HCT116 (cell line): ENCODE measurements at regions not wholly inside any gene's neighbourhood (a gene's known extent, or its start where the extent isn't known, plus 50 kb on each side); places are given as distances from the start of the nearest gene placed in this dataset.

Experiments
- ATAC-seq: fragments of 200-7000 bp; cut with Tn5 transposase; 2 replicates; pipeline ENCODE4 v1.9.1; 2020; ENCODE audit warnings: mild to moderate bottlenecking, moderate library complexity
- BruUV-seq: library from RNA; stranded (reverse); fragments of 400-500 nt; replicated peaks from 2 replicates; lab custom pipeline; 2021; lab: Mats Ljungman, UMichigan
- CTCF ChIA-PET: fragments of 300-600 bp; sonication (Branson Sonifier 250); formaldehyde crosslinking; loops from one replicate; lab custom pipeline; 2021; ENCODE audit warnings: antibody characterized with exemption; lab: Charles Lee
- POLR2A ChIA-PET: fragments of 300-600, 350-600 bp; sonication (Branson Sonifier 250); formaldehyde crosslinking; loops from one replicate; lab custom pipeline; 2021; ENCODE audit warnings: antibody characterized with exemption; lab: Charles Lee
- RAD21 ChIA-PET, 2 experiments: fragments of 300-600 bp; sonication (Branson Sonifier 250); formaldehyde crosslinking; loops; one replicate each; lab custom pipeline; 2023; ENCODE audit warnings: low total read pairs in 2 of 2; ENCODE audit not compliant: uncharacterized antibody in 2 of 2, unreplicated experiment in 2 of 2, low non-redundant PET in 1 of 2; lab: Charles Lee
- DNase-seq: peaks from one replicate; pipeline ENCODE4 v3.0.0-alpha.2; 2010; ENCODE audit warnings: low read depth, low spot score
- H2AFZ ChIP-seq: fragments of 200-600 bp; shearing (Covaris generic), sonication (generic); 2 replicates; pipeline ENCODE4 v1.6.1; 2017; ENCODE audit warnings: low read depth, mixed run types, mixed read lengths, antibody characterized with exemption, low read length; ENCODE audit not compliant: poor library complexity, severe bottlenecking
- H3K27ac ChIP-seq: 2 replicates; pipeline ENCODE4 v1.5.1; 2012; ENCODE audit warnings: low read depth, low read length
- H3K27me3 ChIP-seq: fragments of 200-600 bp; sonication (generic); 2 replicates; pipeline ENCODE4 v1.6.1; 2016; ENCODE audit warnings: mixed run types, low read length, mixed read lengths; ENCODE audit not compliant: insufficient read depth
- H3K36me3 ChIP-seq, 2 experiments: fragments of 200-500 bp in 1 of 2; fragments of 200-600 bp in 1 of 2; sonication (Bioruptor generic) in 1 of 2; sonication (generic) in 1 of 2; 2 replicates each; pipeline versions ENCODE4 v1.5.1 to v1.6.1; 2014 to 2016; ENCODE audit warnings: low read length in 2 of 2, inconsistent platforms in 1 of 2, mixed read lengths in 1 of 2, mixed run types in 1 of 2; ENCODE audit not compliant: insufficient read depth in 2 of 2, control insufficient read depth in 1 of 2
- H3K4me1 ChIP-seq, 2 experiments: fragments of 200-600 bp in 1 of 2; sonication (generic) in 1 of 2; 2 replicates each; pipeline versions ENCODE4 v1.5.1 to v1.6.1; 2012 to 2017; ENCODE audit warnings: low read length in 2 of 2, inconsistent platforms in 1 of 2, mild to moderate bottlenecking in 1 of 2, mixed read lengths in 1 of 2, mixed run types in 1 of 2, moderate library complexity in 1 of 2; ENCODE audit not compliant: insufficient read depth in 2 of 2, control insufficient read depth in 1 of 2
- H3K4me2 ChIP-seq: fragments of 200-600 bp; sonication (generic); 2 replicates; pipeline ENCODE4 v1.6.1; 2017; ENCODE audit warnings: mixed run types, low read length, mixed read lengths
- H3K4me3 ChIP-seq, 2 experiments: fragments of 200-600 bp in 1 of 2; sonication (generic) in 1 of 2; replicated peaks in 1 of 2; 2 replicates each; pipeline ENCODE4 v1.5.1; 2011 to 2016; ENCODE audit warnings: low read length in 2 of 2, control low read depth in 1 of 2, low read depth in 1 of 2, mild to moderate bottlenecking in 1 of 2, mixed read lengths in 1 of 2, mixed run types in 1 of 2
- H3K79me2 ChIP-seq: fragments of 200-600 bp; sonication (generic); 2 replicates; pipeline ENCODE4 v1.6.1; 2017; ENCODE audit warnings: mild to moderate bottlenecking, mixed run types, low read length, moderate library complexity, mixed read lengths; ENCODE audit not compliant: insufficient read depth
- H3K9ac ChIP-seq: fragments of 200-600 bp; sonication (generic); 2 replicates; pipeline ENCODE4 v1.6.1; 2016; ENCODE audit warnings: low read length, mixed read lengths
- H3K9me2 ChIP-seq: fragments of 200-600 bp; sonication (generic), shearing (Covaris generic); 2 replicates; pipeline ENCODE4 v1.6.1; 2017; ENCODE audit warnings: mixed run types, mild to moderate bottlenecking, moderate library complexity; ENCODE audit not compliant: insufficient read depth
- H3K9me3 ChIP-seq, 2 experiments: fragments of 200-500 bp in 1 of 2; fragments of 200-600 bp in 1 of 2; sonication (Bioruptor generic) in 1 of 2; sonication (generic) in 1 of 2; 2 replicates each; pipeline ENCODE4 v1.6.1; 2014 to 2017; ENCODE audit warnings: low read length in 2 of 2, mixed read lengths in 2 of 2, inconsistent platforms in 1 of 2, low read depth in 1 of 2, mild to moderate bottlenecking in 1 of 2, mixed run types in 1 of 2, moderate library complexity in 1 of 2; ENCODE audit not compliant: control insufficient read depth in 1 of 2, insufficient read depth in 1 of 2
- H4K20me1 ChIP-seq: fragments of 200-600 bp; sonication (generic), shearing (Covaris generic); 2 replicates; pipeline ENCODE4 v1.6.1; 2017; ENCODE audit warnings: mixed run types, mild to moderate bottlenecking, moderate library complexity; ENCODE audit not compliant: insufficient read depth
- ATF3 ChIP-seq: IDR thresholded peaks from 2 replicates; pipeline ENCODE4 v1.6.1; 2012
- CBX3 ChIP-seq: IDR thresholded peaks from 2 replicates; pipeline ENCODE4 v1.6.1; 2012; ENCODE audit warnings: low read depth
- CTCF ChIP-seq, 3 experiments: fragments of 200-600 bp in 1 of 3; sonication (generic) in 1 of 3; IDR thresholded peaks in 2 of 3; conservative IDR thresholded peaks in 1 of 3; 2 replicates each; pipeline ENCODE4 v1.5.1; 2012 to 2017; ENCODE audit warnings: low read depth in 2 of 3, low read length in 2 of 3, antibody characterized with exemption in 1 of 3, borderline replicate concordance in 1 of 3, control low read depth in 1 of 3, mild to moderate bottlenecking in 1 of 3, mixed read lengths in 1 of 3, mixed run types in 1 of 3, moderate library complexity in 1 of 3; ENCODE audit not compliant: insufficient read depth in 1 of 3
- ELF1 ChIP-seq: IDR thresholded peaks from 2 replicates; pipeline ENCODE4 v1.6.1; 2012; ENCODE audit warnings: low read depth, borderline replicate concordance
- EZH2phosphoT487 ChIP-seq: fragments of 200-600 bp; IDR thresholded peaks from 2 replicates; pipeline ENCODE4 v1.6.1; 2018; ENCODE audit warnings: antibody characterized with exemption, borderline replicate concordance
- FOSL1 ChIP-seq: IDR thresholded peaks from 2 replicates; pipeline ENCODE4 v1.6.1; 2012; ENCODE audit warnings: low read depth
- MAX ChIP-seq: IDR thresholded peaks from 2 replicates; pipeline ENCODE4 v1.6.1; 2012
- POLR2A ChIP-seq: IDR thresholded peaks from 2 replicates; pipeline ENCODE4 v1.7.0; 2011; ENCODE audit warnings: borderline replicate concordance; ENCODE audit not compliant: insufficient read depth, insufficient read length; ENCODE audit errors: extremely low read depth
- POLR2AphosphoS5 ChIP-seq: IDR thresholded peaks from 2 replicates; pipeline ENCODE4 v1.6.1; 2011; ENCODE audit warnings: mild to moderate bottlenecking, low read depth, low read length, moderate library complexity
- RAD21 ChIP-seq: IDR thresholded peaks from 2 replicates; pipeline ENCODE4 v1.6.1; 2012; ENCODE audit warnings: low read depth, mild to moderate bottlenecking
- REST ChIP-seq: IDR thresholded peaks from 2 replicates; pipeline ENCODE4 v1.6.1; 2012; ENCODE audit warnings: low read depth
- SIN3A ChIP-seq: IDR thresholded peaks from 2 replicates; pipeline ENCODE4 v1.6.1; 2012; ENCODE audit warnings: low read depth
- SP1 ChIP-seq: IDR thresholded peaks from 2 replicates; pipeline ENCODE4 v1.6.1; 2012; ENCODE audit warnings: low read depth
- SRF ChIP-seq: IDR thresholded peaks from 2 replicates; pipeline ENCODE4 v1.6.1; 2012; ENCODE audit warnings: low read depth
- TCF7L2 ChIP-seq: IDR thresholded peaks from 2 replicates; pipeline ENCODE4 v1.7.0; 2011; ENCODE audit warnings: borderline replicate concordance, inconsistent platforms; ENCODE audit not compliant: insufficient read depth, insufficient read length; ENCODE audit errors: extremely low read depth
- ZFX ChIP-seq: fragments of 450-650 bp; IDR thresholded peaks from 2 replicates; pipeline ENCODE4 v1.6.1; 2017
- ZNF274 ChIP-seq: fragments of 200-500 bp; sonication (Bioruptor generic); IDR thresholded peaks from 2 replicates; pipeline ENCODE4 v1.6.1; 2014; ENCODE audit warnings: mild to moderate bottlenecking, low read depth, low read length, inconsistent platforms
- intact Hi-C: fragments of 100-400 bp; cut with micrococcal nuclease; formaldehyde crosslinking; loops from 2 replicates; pipeline ENCODE4 v1.10.0; 2022

- TF ChIP-seq ZNF274 (no peak), EZH2phosphoT487 (no peak), SIN3A (no peak), ELF1 (no peak)
These were observed 367.3 kb upstream of the C2CD4B start (continued) for GRCh38 chr15:62532367-62532766.

- RAD21 ChIA-PET: no interaction called here
- BruUV-seq: no TSS peak
These were observed 368.6 kb upstream of the C2CD4B start for GRCh38 chr15:62533687-62534086.

More at GRCh38 chr15:62533687-62534086, 368.6 kb upstream of the C2CD4B start:
- H3K4me3 ChIP-seq: no peak overlapping the region
- ATAC-seq (no peak), DNase-seq (no peak)
- H3K27ac ChIP-seq: no peak overlapping the region
- TF ChIP-seq POLR2AphosphoS5: no peak
- TF ChIP-seq RAD21: no peak
- TF ChIP-seq SRF: no peak
- no peak for TF ChIP-seq ZFX
- no peak for TF ChIP-seq FOSL1
- no peak for TF ChIP-seq CBX3
- TF ChIP-seq TCF7L2: no peak
- TF ChIP-seq CTCF (IDR thresholded peaks at IDR 0.05 in 2 of 3, conservative IDR thresholded peaks at IDR 0.05 in 1 of 3; ENCODE audit: borderline replicate concordance in 1 of 3, insufficient read depth in 1 of 3, low read depth in 2 of 3, low read length in 2 of 3): no peak
- no peak for TF ChIP-seq POLR2A
- no peak for TF ChIP-seq SP1
- no peak for TF ChIP-seq REST
- TF ChIP-seq ELF1: no peak
- TF ChIP-seq MAX: no peak
- no peak for TF ChIP-seq ATF3
- no peak for TF ChIP-seq SIN3A
- H3K27me3 ChIP-seq: no peaks in the 10 kb centered on the region
- no peaks in the 10 kb centered on the region for H4K20me1 ChIP-seq
- H3K36me3 ChIP-seq: no peaks in the 10 kb centered on the region
- no peaks in the 10 kb centered on the region for H3K9me2 ChIP-seq
- POLR2A ChIA-PET: no interaction called here
- H3K79me2 ChIP-seq: no peaks in the 10 kb centered on the region
- H3K4me2 ChIP-seq: no peak overlapping the region
- H3K9me3 ChIP-seq: no peaks in the 10 kb centered on the region
- no peaks in the 10 kb centered on the region for H3K4me1 ChIP-seq
- H2AFZ ChIP-seq: no peak overlapping the region
- intact Hi-C loops: no loop called here
- CTCF ChIA-PET: interaction anchor here (1.2 kb wide), 1 partner anchor 16 kb away, joined by 3 read pairs; no protein-coding TSS in a partner anchor
- no peak overlapping the region for H3K9ac ChIP-seq
